ENCODE measurements at regions not wholly inside any gene's neighbourhood (a gene's known extent, or its start where the extent isn't known, plus 50 kb on each side); places are given as distances from the start of the nearest gene placed in this dataset.

GRCh38 chr5:123265551-123265950, 157.7 kb downstream of the CEP120 start:
- no peak for DNase-seq (ENCODE audit: low spot score in 2 of 2)
- Histone ChIP-seq H3K27me3 (no peaks in the 10 kb centered on the region), H3K4me1 (peaks cover 8 to 35% of the 10 kb centered on the region in 2 donors), H3K36me3 (no peaks in the 10 kb centered on the region), H3K9me3 (no peaks in the 10 kb centered on the region), H3K4me3 (no peak overlapping the region), H3K27ac (peak overlapping the region; percentile 43 to 66)
- intact Hi-C loops (cut with DNase I), result loop anchor here (5.0 kb wide), 1 partner anchor 38 kb away; no protein-coding TSS in a partner anchor
- TF ChIP-seq, protein P1, sequence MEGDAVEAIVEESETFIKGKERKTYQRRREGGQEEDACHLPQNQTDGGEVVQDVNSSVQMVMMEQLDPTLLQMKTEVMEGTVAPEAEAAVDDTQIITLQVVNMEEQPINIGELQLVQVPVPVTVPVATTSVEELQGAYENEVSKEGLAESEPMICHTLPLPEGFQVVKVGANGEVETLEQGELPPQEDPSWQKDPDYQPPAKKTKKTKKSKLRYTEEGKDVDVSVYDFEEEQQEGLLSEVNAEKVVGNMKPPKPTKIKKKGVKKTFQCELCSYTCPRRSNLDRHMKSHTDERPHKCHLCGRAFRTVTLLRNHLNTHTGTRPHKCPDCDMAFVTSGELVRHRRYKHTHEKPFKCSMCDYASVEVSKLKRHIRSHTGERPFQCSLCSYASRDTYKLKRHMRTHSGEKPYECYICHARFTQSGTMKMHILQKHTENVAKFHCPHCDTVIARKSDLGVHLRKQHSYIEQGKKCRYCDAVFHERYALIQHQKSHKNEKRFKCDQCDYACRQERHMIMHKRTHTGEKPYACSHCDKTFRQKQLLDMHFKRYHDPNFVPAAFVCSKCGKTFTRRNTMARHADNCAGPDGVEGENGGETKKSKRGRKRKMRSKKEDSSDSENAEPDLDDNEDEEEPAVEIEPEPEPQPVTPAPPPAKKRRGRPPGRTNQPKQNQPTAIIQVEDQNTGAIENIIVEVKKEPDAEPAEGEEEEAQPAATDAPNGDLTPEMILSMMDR (IDR thresholded peaks at IDR 0.05), result no peak

DNA sequence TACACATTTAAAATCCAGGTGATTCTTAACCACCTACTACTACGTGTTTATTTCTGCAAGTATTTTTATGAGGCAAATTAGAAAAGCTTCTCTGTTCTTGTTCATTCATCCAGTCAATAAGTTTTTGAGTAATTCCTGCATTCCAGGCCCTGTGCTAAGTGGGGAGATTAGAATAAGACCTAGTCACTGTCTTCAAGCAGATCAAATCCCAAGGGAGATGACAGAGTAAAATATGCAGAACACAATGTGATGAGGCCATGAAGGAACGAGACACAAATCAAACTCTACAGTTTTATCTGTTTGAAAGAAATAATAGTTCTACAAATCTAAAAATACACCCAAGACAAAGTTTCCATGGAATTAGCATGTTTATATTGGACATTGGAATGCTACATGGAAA, 158.8 kb downstream of the CEP120 start:
- TF ChIP-seq, protein P1 (IDR thresholded peaks at IDR 0.05), result no peak
- H3K9me3 ChIP-seq, result no peaks in the 10 kb centered on the region
- DNase-seq (ENCODE audit: low spot score in 2 of 2), result no peak
- no peak overlapping the region for H3K4me3 ChIP-seq
- H3K27ac ChIP-seq, result peak overlapping the region; percentile 43 to 66
- H3K27me3 ChIP-seq, result no peaks in the 10 kb centered on the region
- H3K4me1 ChIP-seq, result peaks cover 8 to 24% of the 10 kb centered on the region in 2 donors
- H3K36me3 ChIP-seq, result no peaks in the 10 kb centered on the region
- intact Hi-C loops (cut with DNase I), result no loop called here

DNA sequence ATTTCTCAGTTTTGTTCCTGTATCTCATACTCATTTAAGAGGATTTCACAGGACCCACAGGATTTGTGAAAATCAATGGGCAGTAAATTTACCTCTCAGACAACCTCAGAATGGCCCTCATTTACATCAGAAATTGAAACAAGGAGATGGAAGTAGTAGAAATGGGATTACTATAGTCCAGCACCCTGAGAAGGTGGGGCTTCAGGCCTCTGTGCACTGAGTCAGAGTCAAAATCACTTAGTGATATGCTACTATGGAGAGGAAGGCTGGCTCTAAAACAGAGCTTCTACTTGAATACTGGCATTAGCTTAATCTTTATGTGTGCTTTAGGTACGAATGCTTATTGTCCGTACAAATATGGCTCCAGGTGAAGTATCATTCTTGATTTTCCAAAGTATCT, 159.3 kb downstream of the CEP120 start:
- TF ChIP-seq, protein P1 (IDR thresholded peaks at IDR 0.05), result no peak
- H3K27ac ChIP-seq, result peak overlapping the region; percentile 43 to 66
- H3K4me1 ChIP-seq, result peaks cover 8 to 21% of the 10 kb centered on the region in 2 donors

GRCh38 chr5:123262216-123262823, 160.9 kb downstream of the CEP120 start:
- TF ChIP-seq, protein P1 (IDR thresholded peaks at IDR 0.05), result no peak
- H3K4me3 ChIP-seq, result no peak overlapping the region
- H3K36me3 ChIP-seq, result no peaks in the 10 kb centered on the region
- peak overlapping the region; percentile 66 to 74 for H3K27ac ChIP-seq
- no peaks in the 10 kb centered on the region for H3K9me3 ChIP-seq
- peaks cover 8 to 21% of the 10 kb centered on the region in 2 donors for H3K4me1 ChIP-seq
- H3K27me3 ChIP-seq, result no peaks in the 10 kb centered on the region
- intact Hi-C loops (cut with DNase I), result loop anchor here (2.0 kb wide), 1 partner anchor 54 kb away; no protein-coding TSS in a partner anchor
- no peak for DNase-seq (ENCODE audit: low spot score in 2 of 2)

More for the DNA sequence above, 159.3 kb downstream of the CEP120 start:
- intact Hi-C loops (cut with DNase I), result loop anchor here (2.0 kb wide), 1 partner anchor 55 kb away; no protein-coding TSS in a partner anchor
- Histone ChIP-seq H3K36me3 (no peaks in the 10 kb centered on the region), H3K27me3 (no peaks in the 10 kb centered on the region), H3K9me3 (no peaks in the 10 kb centered on the region), H3K4me3 (no peak overlapping the region)
- DNase-seq (ENCODE audit: low spot score in 2 of 2), result no peak

GRCh38 chr5:123261752-123262151, 161.5 kb downstream of the CEP120 start:
- Histone ChIP-seq H3K4me3 (no peak overlapping the region), H3K4me1 (peaks cover 8 to 21% of the 10 kb centered on the region in 2 donors)

More at GRCh38 chr5:123261752-123262151, 161.5 kb downstream of the CEP120 start:
- Histone ChIP-seq H3K27me3 (no peaks in the 10 kb centered on the region), H3K36me3 (no peaks in the 10 kb centered on the region), H3K27ac (peak overlapping the region; percentile 66 to 74), H3K9me3 (no peaks in the 10 kb centered on the region)
- DNase-seq (ENCODE audit: low spot score in 2 of 2), result no peak
- TF ChIP-seq, protein P1 (IDR thresholded peaks at IDR 0.05), result no peak
- intact Hi-C loops (cut with DNase I), result loop anchor here (2.0 kb wide), 1 partner anchor 53 kb away; no protein-coding TSS in a partner anchor

Data from ascending aorta (tissue), 2 donors.